Liver (tissue), 8 donors: ENCODE measurements at regions not wholly inside any gene's neighbourhood (a gene's known extent, or its start where the extent isn't known, plus 50 kb on each side); places are given as distances from the start of the nearest gene placed in this dataset.

Experiments used
- DNase-seq: peaks from one replicate; pipeline ENCODE4 v3.0.0-alpha.2; 2017; ENCODE audit warnings: low spot score
- H3K27ac ChIP-seq, 2 donors: one replicate each; pipeline ENCODE4 v1.7.0; 2013; ENCODE audit warnings: inconsistent platforms in 2 of 2, low read length in 2 of 2, control low read depth in 1 of 2, low read depth in 1 of 2, mild to moderate bottlenecking in 1 of 2
- H3K27me3 ChIP-seq, 4 donors: one replicate each; pipeline versions ENCODE4 v1.6.1 to v1.7.0; 2013; ENCODE audit warnings: low read length in 3 of 4, inconsistent platforms in 1 of 4, mild to moderate bottlenecking in 1 of 4, moderate library complexity in 1 of 4; ENCODE audit not compliant: control insufficient read depth in 4 of 4, insufficient read depth in 4 of 4
- H3K36me3 ChIP-seq, 4 donors: one replicate each; pipeline versions ENCODE4 v1.6.1 to v1.7.0; 2013; ENCODE audit warnings: low read length in 3 of 4, mild to moderate bottlenecking in 3 of 4, low read depth in 1 of 4, moderate library complexity in 1 of 4; ENCODE audit not compliant: control insufficient read depth in 4 of 4, insufficient read depth in 3 of 4
- H3K4me1 ChIP-seq, 4 donors: one replicate each; pipeline versions ENCODE4 v1.6.1 to v1.7.0; 2013; ENCODE audit warnings: low read length in 3 of 4, mild to moderate bottlenecking in 3 of 4, moderate library complexity in 1 of 4; ENCODE audit not compliant: control insufficient read depth in 4 of 4, insufficient read depth in 4 of 4
- H3K4me3 ChIP-seq, 3 donors: one replicate each; pipeline versions ENCODE4 v1.6.1 to v1.7.0; 2013; ENCODE audit warnings: low read length in 3 of 3, control low read depth in 1 of 3, low read depth in 1 of 3, mild to moderate bottlenecking in 1 of 3
- H3K9ac ChIP-seq, 2 donors: one replicate each; pipeline ENCODE4 v1.7.0; 2013; ENCODE audit warnings: low read length in 2 of 2, mild to moderate bottlenecking in 2 of 2, moderate library complexity in 2 of 2, control low read depth in 1 of 2, low read depth in 1 of 2
- H3K9me3 ChIP-seq, 4 donors: one replicate each; pipeline versions ENCODE4 v1.6.1 to v1.7.0; 2013; ENCODE audit warnings: low read length in 3 of 4; ENCODE audit not compliant: control insufficient read depth in 4 of 4
- ATF3 ChIP-seq: IDR thresholded peaks from 2 replicates; pipeline ENCODE4 v1.6.1; 2016; ENCODE audit warnings: antibody characterized with exemption
- CTCF ChIP-seq: fragments of 150-350 bp; IDR thresholded peaks from 2 replicates; pipeline ENCODE4 v1.5.1; 2017; ENCODE audit warnings: improper control_type of control experiment, low read depth, low read length; ENCODE audit not compliant: missing input control
- EGR1 ChIP-seq, 2 donors: IDR thresholded peaks; 2 replicates each; pipeline ENCODE4 v1.6.1; 2016 to 2018; ENCODE audit warnings: antibody characterized with exemption in 2 of 2, low read depth in 2 of 2
- FOXA1 ChIP-seq: IDR thresholded peaks from 2 replicates; pipeline ENCODE4 v1.6.1; 2016; ENCODE audit warnings: antibody characterized with exemption
- FOXA2 ChIP-seq: IDR thresholded peaks from 2 replicates; pipeline ENCODE4 v1.6.1; 2016; ENCODE audit warnings: antibody characterized with exemption
- GABPA ChIP-seq, 2 donors: IDR thresholded peaks in 1 of 2; conservative IDR thresholded peaks in 1 of 2; 2 replicates each; pipeline ENCODE4 v1.6.1; 2016; ENCODE audit warnings: antibody characterized with exemption in 2 of 2, mild to moderate bottlenecking in 1 of 2, moderate library complexity in 1 of 2
- HNF4A ChIP-seq, 2 donors: conservative IDR thresholded peaks; 2 replicates each; pipeline ENCODE4 v1.6.1; 2016; ENCODE audit warnings: antibody characterized with exemption in 2 of 2, mild to moderate bottlenecking in 2 of 2
- HNF4G ChIP-seq: IDR thresholded peaks from 2 replicates; pipeline ENCODE4 v1.6.1; 2016; ENCODE audit warnings: antibody characterized with exemption
- JUND ChIP-seq, 2 donors: IDR thresholded peaks; 2 replicates each; pipeline ENCODE4 v1.6.1; 2016; ENCODE audit warnings: antibody characterized with exemption in 2 of 2
- MAX ChIP-seq: IDR thresholded peaks from 2 replicates; pipeline ENCODE4 v1.6.1; 2016; ENCODE audit warnings: antibody characterized with exemption
- NR2F2 ChIP-seq: IDR thresholded peaks from 2 replicates; pipeline ENCODE4 v1.6.1; 2016; ENCODE audit warnings: antibody characterized with exemption
- RAD21 ChIP-seq, 2 donors: IDR thresholded peaks; 2 replicates each; pipeline ENCODE4 v1.6.1; 2016; ENCODE audit warnings: antibody characterized with exemption in 2 of 2, mild to moderate bottlenecking in 2 of 2
- REST ChIP-seq: IDR thresholded peaks from 2 replicates; pipeline ENCODE4 v1.6.1; 2016; ENCODE audit warnings: antibody characterized with exemption, mild to moderate bottlenecking
- RXRA ChIP-seq, 2 donors: IDR thresholded peaks; 2 replicates each; pipeline ENCODE4 v1.6.1; 2017 to 2018; ENCODE audit warnings: antibody characterized with exemption in 2 of 2, mild to moderate bottlenecking in 1 of 2
- SP1 ChIP-seq: IDR thresholded peaks from 2 replicates; pipeline ENCODE4 v1.6.1; 2018; ENCODE audit warnings: antibody characterized with exemption, mild to moderate bottlenecking
- TAF1 ChIP-seq: conservative IDR thresholded peaks from 2 replicates; pipeline ENCODE4 v1.6.1; 2016; ENCODE audit warnings: antibody characterized with exemption, mild to moderate bottlenecking
- YY1 ChIP-seq: IDR thresholded peaks from 2 replicates; pipeline ENCODE4 v1.6.1; 2016; ENCODE audit warnings: antibody characterized with exemption, mild to moderate bottlenecking
- ZBTB33 ChIP-seq: IDR thresholded peaks from 2 replicates; pipeline ENCODE4 v1.6.1; 2016; ENCODE audit warnings: antibody characterized with exemption
- WGBS: extraction: QIAGEN DNeasy Blood & Tissue Kit; methylation state at CpG from one replicate; pipeline ENCODE4 v1.1.7; 2013; 5-methylcytosine and 5-hydroxymethylcytosine counted together
- donor health status: healthy.
- donor health status: healthy.
- donor health status: healthy.
- donor health status: healthy.
- donor health status: healthy.

GRCh38 chr7:66427956-66428355 lies 200.7 kb upstream of the KCTD7 start:
- Histone ChIP-seq H3K9ac (no peak overlapping the region), H3K27ac (no peak overlapping the region), H3K4me1 (peaks cover 0 to 2% (median 0%) of the 10 kb centered on the region in 4 donors), H3K4me3 (no peak overlapping the region), H3K27me3 (no peaks in the 10 kb centered on the region), H3K36me3 (peaks cover 0 to 15% (median 4%) of the 10 kb centered on the region in 4 donors), H3K9me3 (no peaks in the 10 kb centered on the region)
- no peak for DNase-seq
- 98% methylated on average over 7 of the region's 7 CpGs for WGBS
- TF ChIP-seq HNF4A (conservative IDR thresholded peaks at IDR 0.05) (no peak), FOXA2 (no peak), CTCF (no peak), NR2F2 (no peak), GABPA (IDR thresholded peaks at IDR 0.05 in 1 of 2, conservative IDR thresholded peaks at IDR 0.05 in 1 of 2) (no peak), EGR1 (IDR thresholded peaks at IDR 0.05; ENCODE audit: low read depth in 2 of 2) (no peak), MAX (no peak), ATF3 (no peak), RXRA (IDR thresholded peaks at IDR 0.05) (no peak), RAD21 (IDR thresholded peaks at IDR 0.05) (no peak), SP1 (no peak), TAF1 (no peak), HNF4G (no peak), ZBTB33 (no peak), FOXA1 (no peak), REST (no peak), YY1 (no peak), JUND (IDR thresholded peaks at IDR 0.05) (no peak)
